ENCODE measurements at regions not wholly inside any gene's neighbourhood (a gene's known extent, or its start where the extent isn't known, plus 50 kb on each side); places are given as distances from the start of the nearest gene placed in this dataset.

DNA sequence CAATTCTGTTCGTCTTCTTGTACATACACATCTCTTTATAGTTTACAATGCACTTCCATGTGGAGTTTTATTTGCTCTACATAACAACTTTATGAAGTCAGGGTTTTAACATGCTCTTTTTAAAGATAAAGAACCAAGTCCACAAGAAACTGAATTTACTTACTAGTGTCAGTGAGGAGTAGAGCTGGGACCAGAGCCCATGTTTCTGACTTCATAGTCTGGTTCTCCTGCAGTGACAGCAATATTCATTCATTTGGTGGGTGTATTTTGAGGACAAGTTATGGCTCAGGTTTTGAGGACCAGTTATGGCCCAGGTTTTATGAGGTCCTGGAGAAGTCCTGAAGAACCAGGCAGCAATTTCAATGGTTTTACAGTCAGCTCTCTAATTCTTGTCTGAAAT is 481.9 kb upstream of the TNC start:
- no peak for DNase-seq (ENCODE audit: low read depth)
- TF ChIP-seq, protein P1, sequence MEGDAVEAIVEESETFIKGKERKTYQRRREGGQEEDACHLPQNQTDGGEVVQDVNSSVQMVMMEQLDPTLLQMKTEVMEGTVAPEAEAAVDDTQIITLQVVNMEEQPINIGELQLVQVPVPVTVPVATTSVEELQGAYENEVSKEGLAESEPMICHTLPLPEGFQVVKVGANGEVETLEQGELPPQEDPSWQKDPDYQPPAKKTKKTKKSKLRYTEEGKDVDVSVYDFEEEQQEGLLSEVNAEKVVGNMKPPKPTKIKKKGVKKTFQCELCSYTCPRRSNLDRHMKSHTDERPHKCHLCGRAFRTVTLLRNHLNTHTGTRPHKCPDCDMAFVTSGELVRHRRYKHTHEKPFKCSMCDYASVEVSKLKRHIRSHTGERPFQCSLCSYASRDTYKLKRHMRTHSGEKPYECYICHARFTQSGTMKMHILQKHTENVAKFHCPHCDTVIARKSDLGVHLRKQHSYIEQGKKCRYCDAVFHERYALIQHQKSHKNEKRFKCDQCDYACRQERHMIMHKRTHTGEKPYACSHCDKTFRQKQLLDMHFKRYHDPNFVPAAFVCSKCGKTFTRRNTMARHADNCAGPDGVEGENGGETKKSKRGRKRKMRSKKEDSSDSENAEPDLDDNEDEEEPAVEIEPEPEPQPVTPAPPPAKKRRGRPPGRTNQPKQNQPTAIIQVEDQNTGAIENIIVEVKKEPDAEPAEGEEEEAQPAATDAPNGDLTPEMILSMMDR (conservative IDR thresholded peaks at IDR 0.05; ENCODE audit: low read length) = no peak

DNA sequence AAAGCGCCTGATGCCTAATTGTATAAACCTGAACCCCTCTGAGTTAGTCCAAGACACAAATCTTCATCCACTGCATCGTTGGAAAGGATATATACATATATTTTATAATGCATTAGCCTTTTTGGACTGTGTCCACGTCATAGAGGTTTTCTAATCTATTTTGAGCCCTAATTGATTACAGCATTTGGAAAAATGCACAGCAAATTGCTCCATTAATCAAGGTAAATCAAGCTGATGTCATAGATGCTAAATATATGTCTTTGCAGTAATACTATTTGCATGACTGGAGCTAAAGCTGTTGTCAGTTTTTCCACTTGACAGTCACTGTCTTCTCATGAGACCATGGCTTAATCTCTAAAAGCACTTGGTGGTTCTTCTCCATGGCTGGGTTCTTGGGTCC is 483.5 kb upstream of the TNC start:
- DNase-seq (ENCODE audit: low read depth) = no peak
- TF ChIP-seq, protein P1 (conservative IDR thresholded peaks at IDR 0.05; ENCODE audit: low read length) = no peak
- no peak overlapping the region for H3K4me3 ChIP-seq (ENCODE audit: low read length)

More for the DNA sequence above, 481.9 kb upstream of the TNC start:
- no peak overlapping the region for H3K4me3 ChIP-seq (ENCODE audit: low read length)

DNA sequence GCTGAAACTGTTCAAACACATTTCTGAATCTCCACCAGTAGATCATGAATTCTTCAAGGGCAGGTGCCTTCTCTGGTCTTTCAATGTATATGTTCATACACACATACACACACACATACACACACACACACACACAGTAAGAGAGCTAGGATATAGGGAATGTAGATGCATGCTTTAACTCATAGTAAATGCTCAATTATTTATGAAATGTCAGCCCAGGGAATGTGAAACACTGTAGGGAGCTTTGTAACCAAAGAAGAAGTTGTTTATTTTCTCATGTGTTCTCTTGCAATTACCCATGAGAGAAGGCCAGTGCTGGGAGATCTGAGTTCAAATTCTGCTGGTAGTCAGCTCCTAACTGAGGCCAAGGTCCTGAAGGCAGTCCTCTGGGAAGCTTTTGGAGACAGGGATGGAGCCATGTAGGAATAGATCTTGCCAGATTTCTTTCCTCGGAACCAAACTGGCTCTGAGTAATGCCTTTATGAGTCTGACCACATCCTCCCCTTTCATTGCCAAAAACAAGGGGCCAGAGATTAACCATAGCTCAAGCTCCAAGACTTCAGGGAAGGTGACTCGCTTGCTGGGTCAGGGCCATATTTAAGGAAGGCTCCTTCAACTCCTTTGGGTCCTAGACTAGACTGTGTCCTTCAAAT is 487.0 kb upstream of the TNC start:
- DNase-seq (ENCODE audit: low read depth) = peak; percentile 98
- TF ChIP-seq, protein P1 (conservative IDR thresholded peaks at IDR 0.05; ENCODE audit: low read length) = no peak

DNA sequence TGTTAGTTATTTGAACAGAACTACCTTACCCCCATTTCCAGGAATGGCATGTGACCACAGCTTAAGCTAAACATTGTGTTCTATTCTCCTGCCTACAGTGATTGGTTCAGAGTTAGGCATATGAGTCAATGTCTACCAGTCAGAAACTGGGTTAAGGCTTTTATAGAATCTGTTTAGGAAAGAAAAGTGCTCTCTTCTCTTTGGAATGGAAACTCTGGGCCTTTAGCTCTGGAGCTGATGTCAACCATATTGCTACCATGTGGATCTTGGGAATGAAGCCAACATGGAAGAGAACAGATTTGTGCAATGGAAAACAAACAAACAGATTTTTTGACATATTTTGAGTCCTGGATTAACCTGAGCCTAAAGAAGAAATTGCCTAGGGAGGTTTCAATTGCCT is 488.9 kb upstream of the TNC start:
- TF ChIP-seq, protein P1 (conservative IDR thresholded peaks at IDR 0.05; ENCODE audit: low read length) = no peak
- peak; percentile 72 for DNase-seq (ENCODE audit: low read depth)
- no peak overlapping the region for H3K4me3 ChIP-seq (ENCODE audit: low read length)

More for the DNA sequence above, 487.0 kb upstream of the TNC start:
- no peak overlapping the region for H3K4me3 ChIP-seq (ENCODE audit: low read length)

DNA sequence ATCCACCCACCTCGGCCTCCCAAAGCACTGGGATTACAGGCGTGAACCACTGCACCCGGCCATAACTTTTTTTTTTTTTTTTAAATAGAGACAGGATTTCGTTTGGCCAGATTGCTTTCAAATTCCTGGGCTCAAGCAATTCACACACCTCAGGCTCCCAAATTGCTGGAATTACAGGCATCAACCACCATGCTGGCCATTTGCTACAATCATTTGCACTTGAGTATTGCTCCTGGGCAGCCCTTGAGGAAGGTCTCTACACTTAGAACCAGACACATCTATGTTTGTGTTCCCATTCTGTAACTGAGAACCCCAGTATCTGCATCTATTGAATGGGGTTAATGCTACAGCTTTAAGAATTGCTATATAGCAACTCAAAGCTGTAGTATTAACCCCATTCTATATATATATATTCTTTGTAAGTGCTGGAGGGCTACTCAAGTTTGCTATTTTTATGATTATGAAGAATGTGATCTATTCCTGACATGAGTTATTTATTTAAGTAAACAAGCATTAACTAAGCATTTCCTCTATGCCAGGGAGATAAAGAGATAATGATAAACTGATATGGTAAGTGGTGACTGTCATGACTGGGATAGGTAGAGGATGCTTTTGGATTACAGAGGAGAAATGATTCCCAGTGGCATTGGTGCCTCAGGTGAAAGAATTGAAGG is 496.5 kb upstream of the TNC start:
- H3K4me3 ChIP-seq (ENCODE audit: low read length) = no peak overlapping the region
- TF ChIP-seq, protein P1 (conservative IDR thresholded peaks at IDR 0.05; ENCODE audit: low read length) = no peak
- DNase-seq (ENCODE audit: low read depth) = no peak

DNA sequence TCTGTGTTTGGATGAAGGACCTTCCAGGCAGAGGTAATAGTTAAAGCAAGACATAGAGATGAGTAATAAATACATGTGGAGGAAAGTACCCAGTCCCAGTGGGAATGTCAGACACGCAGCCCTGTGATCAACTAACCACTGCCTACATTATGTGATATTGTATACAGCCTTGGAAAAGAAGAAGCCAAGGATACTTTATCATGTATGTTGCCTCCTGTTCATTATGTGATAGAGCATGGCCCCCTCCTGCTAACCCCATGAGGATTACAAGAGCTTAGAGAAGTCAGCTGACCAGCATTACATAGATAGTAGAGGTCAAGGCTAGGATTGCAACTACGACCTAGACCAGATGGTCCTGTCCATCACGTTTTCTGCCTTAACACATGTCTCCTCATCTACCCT is 497.0 kb upstream of the TNC start:
- TF ChIP-seq, protein P1 (conservative IDR thresholded peaks at IDR 0.05; ENCODE audit: low read length) = no peak
- DNase-seq (ENCODE audit: low read depth) = no peak
- H3K4me3 ChIP-seq (ENCODE audit: low read length) = no peak overlapping the region

Measured in AG10803 (cell line).